ENCODE measurements at regions not wholly inside any gene's neighbourhood (a gene's known extent, or its start where the extent isn't known, plus 50 kb on each side); places are given as distances from the start of the nearest gene placed in this dataset.

- H3K9me3 ChIP-seq (ENCODE audit: low read length), result no peaks in the 10 kb centered on the region
- H3K79me2 ChIP-seq (replicated peaks; ENCODE audit: insufficient read depth, low read length), result no peaks in the 10 kb centered on the region
- H3K4me2 ChIP-seq (ENCODE audit: low read length), result no peak overlapping the region
- H3K27me3 ChIP-seq (ENCODE audit: insufficient read depth, low read depth, low read length), result no peaks in the 10 kb centered on the region
- H3K9ac ChIP-seq (ENCODE audit: low read length), result no peak overlapping the region
- no peaks in the 10 kb centered on the region for H4K20me1 ChIP-seq (ENCODE audit: insufficient read depth)
- H3K36me3 ChIP-seq (ENCODE audit: insufficient read depth, low read length), result no peaks in the 10 kb centered on the region
- no peak overlapping the region for H3K4me3 ChIP-seq (ENCODE audit: low read length)
- H3K27ac ChIP-seq (ENCODE audit: low read length), result no peak overlapping the region
- H3F3A ChIP-seq (ENCODE audit: insufficient read depth, low read length, poor library complexity, severe bottlenecking), result no peaks in the 10 kb centered on the region
- TF ChIP-seq EZH2 (IDR thresholded peaks at IDR 0.05; ENCODE audit: borderline replicate concordance, insufficient read depth, low read length, poor library complexity, severe bottlenecking) (no peak), RAD21 (conservative IDR thresholded peaks at IDR 0.05) (no peak), SMC3 (conservative IDR thresholded peaks at IDR 0.05; ENCODE audit: poor library complexity) (no peak), CTCF (IDR thresholded peaks at IDR 0.05; ENCODE audit: poor library complexity, severe bottlenecking) (no peak), POLR2AphosphoS5 (IDR thresholded peaks at IDR 0.05) (no peak), TAF1 (IDR thresholded peaks at IDR 0.05; ENCODE audit: low read depth) (no peak), MXI1 (conservative IDR thresholded peaks at IDR 0.05; ENCODE audit: poor library complexity, severe bottlenecking) (no peak), EP300 (conservative IDR thresholded peaks at IDR 0.05; ENCODE audit: poor library complexity, severe bottlenecking) (no peak), REST (IDR thresholded peaks at IDR 0.05; ENCODE audit: borderline replicate concordance) (no peak)
- H3K9me2 ChIP-seq (ENCODE audit: insufficient read depth, low read length), result no peaks in the 10 kb centered on the region
- H2AFZ ChIP-seq (ENCODE audit: low read depth, low read length), result no peak overlapping the region
Observed at GRCh38 chr14:39875028-39875427, 442.8 kb upstream of the FBXO33 start.

GRCh38 chr14:39873791-39874190, 441.6 kb upstream of the FBXO33 start:
- Histone ChIP-seq H3K27me3 (ENCODE audit: insufficient read depth, low read depth, low read length) (no peaks in the 10 kb centered on the region), H3K9me3 (ENCODE audit: low read length) (no peaks in the 10 kb centered on the region), H3K27ac (ENCODE audit: low read length) (no peak overlapping the region), H2AFZ (ENCODE audit: low read depth, low read length) (no peak overlapping the region), H3K9ac (ENCODE audit: low read length) (no peak overlapping the region), H3K4me2 (ENCODE audit: low read length) (no peak overlapping the region), H3F3A (ENCODE audit: insufficient read depth, low read length, poor library complexity, severe bottlenecking) (no peaks in the 10 kb centered on the region), H4K20me1 (ENCODE audit: insufficient read depth) (no peaks in the 10 kb centered on the region), H3K79me2 (replicated peaks; ENCODE audit: insufficient read depth, low read length) (no peaks in the 10 kb centered on the region), H3K36me3 (ENCODE audit: insufficient read depth, low read length) (no peaks in the 10 kb centered on the region), H3K9me2 (ENCODE audit: insufficient read depth, low read length) (no peaks in the 10 kb centered on the region), H3K4me3 (ENCODE audit: low read length) (no peak overlapping the region)
- TF ChIP-seq SMC3 (conservative IDR thresholded peaks at IDR 0.05; ENCODE audit: poor library complexity) (no peak), EP300 (conservative IDR thresholded peaks at IDR 0.05; ENCODE audit: poor library complexity, severe bottlenecking) (no peak), TAF1 (IDR thresholded peaks at IDR 0.05; ENCODE audit: low read depth) (no peak), POLR2AphosphoS5 (IDR thresholded peaks at IDR 0.05) (no peak), CTCF (IDR thresholded peaks at IDR 0.05; ENCODE audit: poor library complexity, severe bottlenecking) (no peak), REST (IDR thresholded peaks at IDR 0.05; ENCODE audit: borderline replicate concordance) (no peak)

All from neural cell (in vitro differentiated cells).